Kidney epithelial cell (primary cell): ENCODE measurements at regions not wholly inside any gene's neighbourhood (a gene's known extent, or its start where the extent isn't known, plus 50 kb on each side); places are given as distances from the start of the nearest gene placed in this dataset.

Experiments used
- DNase-seq: peaks from one replicate; pipeline ENCODE4 v3.0.0-alpha.2; 2010; ENCODE audit warnings: low read depth
- H3K27me3 ChIP-seq: 2 replicates; pipeline ENCODE4 v1.6.0; 2011; ENCODE audit warnings: low read length; ENCODE audit not compliant: control insufficient read depth, insufficient read depth
- H3K36me3 ChIP-seq: 2 replicates; pipeline ENCODE4 v1.5.1; 2011; ENCODE audit warnings: low read length; ENCODE audit not compliant: control insufficient read depth, insufficient read depth
- H3K4me3 ChIP-seq: 2 replicates; pipeline ENCODE4 v1.5.1; 2011; ENCODE audit warnings: low read depth, mild to moderate bottlenecking, control low read depth, low read length
- CTCF ChIP-seq: IDR thresholded peaks from 2 replicates; pipeline ENCODE4 v1.5.1; 2011; ENCODE audit warnings: mild to moderate bottlenecking, moderate library complexity, low read length, control low read depth, inconsistent platforms; ENCODE audit not compliant: insufficient read depth, poor library complexity, severe bottlenecking

DNA sequence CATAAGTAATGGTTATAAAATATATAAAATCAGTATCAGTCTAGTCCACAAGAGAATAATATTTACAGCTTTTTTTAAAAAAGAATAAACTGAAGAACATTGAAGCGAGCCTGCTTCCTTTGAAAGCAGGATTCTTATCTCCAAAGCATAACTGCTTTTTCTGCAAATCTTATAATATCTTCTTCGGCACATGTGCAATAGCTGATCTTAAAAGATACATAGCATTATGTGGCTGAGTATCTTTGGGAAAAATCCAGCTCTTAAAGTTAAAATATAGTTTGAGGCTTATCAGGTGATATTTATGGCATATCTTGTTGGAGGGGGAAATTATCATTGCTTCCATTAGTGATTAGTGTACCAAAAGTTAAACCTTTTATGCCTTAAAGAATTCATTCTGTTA lies 523.9 kb upstream of the ADGRL4 start:
- Histone ChIP-seq H3K4me3 (no peak overlapping the region), H3K36me3 (no peaks in the 10 kb centered on the region), H3K27me3 (no peaks in the 10 kb centered on the region)
- DNase-seq = no peak
- TF ChIP-seq CTCF = no peak

DNA sequence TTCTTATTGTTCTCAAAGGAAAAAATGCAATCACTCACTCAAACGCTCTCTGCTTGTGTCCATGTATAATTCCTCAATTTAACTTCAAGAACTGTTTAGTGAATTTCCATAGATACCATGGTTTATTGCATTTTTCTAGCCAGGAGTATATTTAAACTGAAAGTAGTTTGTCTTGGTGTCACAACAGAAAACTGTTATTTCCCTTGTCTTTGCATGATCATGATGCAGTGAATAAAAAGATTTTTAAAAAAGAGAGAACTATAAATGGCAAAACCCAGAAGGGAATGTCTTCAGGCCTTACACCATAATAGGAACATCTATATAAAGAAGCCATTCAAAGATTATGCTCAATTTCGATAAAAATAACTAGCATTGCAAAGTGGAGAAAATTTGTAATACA lies 523.5 kb upstream of the ADGRL4 start:
- DNase-seq = no peak
- Histone ChIP-seq H3K27me3 (no peaks in the 10 kb centered on the region), H3K4me3 (no peak overlapping the region), H3K36me3 (no peaks in the 10 kb centered on the region)
- no peak for TF ChIP-seq CTCF

DNA sequence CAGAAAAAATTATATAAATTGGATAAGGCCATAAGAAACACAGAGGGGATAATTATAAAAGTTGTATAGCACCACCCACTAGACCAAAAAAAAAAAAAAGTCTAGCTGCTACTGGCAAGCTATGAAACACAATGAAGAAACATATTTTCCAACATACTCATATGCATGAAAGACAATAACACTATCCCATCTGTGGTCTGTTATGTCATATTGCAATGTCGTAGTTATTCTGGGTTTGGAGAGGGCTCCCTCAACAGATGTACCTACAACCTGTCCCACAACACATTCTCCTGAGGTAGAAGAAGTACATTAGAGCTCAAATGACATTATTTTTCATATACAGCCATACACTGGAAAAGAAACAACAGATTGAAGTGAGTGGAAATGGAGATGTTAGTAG lies 517.6 kb upstream of the ADGRL4 start:
- no peaks in the 10 kb centered on the region for H3K27me3 ChIP-seq
- H3K36me3 ChIP-seq = no peaks in the 10 kb centered on the region
- no peak for DNase-seq
- no peak for TF ChIP-seq CTCF
- no peak overlapping the region for H3K4me3 ChIP-seq

- DNase-seq = no peak
- Histone ChIP-seq H3K27me3 (no peaks in the 10 kb centered on the region), H3K36me3 (no peaks in the 10 kb centered on the region), H3K4me3 (no peak overlapping the region)
- no peak for TF ChIP-seq CTCF
Measured at GRCh38 chr1:79519084-79519760, 512.7 kb upstream of the ADGRL4 start.

GRCh38 chr1:79517470-79518224 lies 511.1 kb upstream of the ADGRL4 start:
- DNase-seq = no peak
- H3K36me3 ChIP-seq = no peaks in the 10 kb centered on the region
- no peak overlapping the region for H3K4me3 ChIP-seq
- no peaks in the 10 kb centered on the region for H3K27me3 ChIP-seq
- TF ChIP-seq CTCF = no peak

GRCh38 chr1:79507770-79508169 lies 501.2 kb upstream of the ADGRL4 start:
- no peak overlapping the region for H3K4me3 ChIP-seq
- no peaks in the 10 kb centered on the region for H3K36me3 ChIP-seq
- TF ChIP-seq CTCF = no peak
- DNase-seq = no peak
- H3K27me3 ChIP-seq = no peaks in the 10 kb centered on the region
